ENCODE measurements at regions not wholly inside any gene's neighbourhood (a gene's known extent, or its start where the extent isn't known, plus 50 kb on each side); places are given as distances from the start of the nearest gene placed in this dataset.

DNA sequence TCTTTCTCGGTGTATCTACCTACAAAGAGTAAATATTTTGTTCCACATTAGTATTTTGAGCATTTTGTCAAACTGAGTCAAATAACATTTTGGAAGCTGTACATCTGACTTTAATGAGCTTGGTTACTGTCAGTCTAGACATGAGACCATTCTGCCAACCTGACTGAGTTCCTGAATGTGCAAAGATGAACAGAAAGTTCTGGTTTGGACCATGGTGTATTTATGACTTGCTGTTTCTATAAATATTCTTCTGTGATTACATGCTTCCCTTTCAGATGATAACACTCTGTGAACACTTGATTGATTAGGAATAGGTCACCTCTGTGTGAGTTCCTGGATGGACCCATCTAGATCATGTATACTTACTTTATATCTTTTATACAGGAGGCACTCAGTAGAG lies 827.8 kb downstream of the VRK1 start:
- Histone ChIP-seq H3K27ac (ENCODE audit: low read depth in 2 of 2, low read length in 1 of 2) (no peak overlapping the region), H3K79me2 (ENCODE audit: insufficient read depth) (no peaks in the 10 kb centered on the region), H3K4me3 (ENCODE audit: low read depth in 2 of 2, low read length in 1 of 2) (no peak overlapping the region), H3K9ac (no peak overlapping the region), H3K9me2 (no peaks in the 10 kb centered on the region), H3K4me1 (ENCODE audit: control insufficient read depth in 1 of 2, insufficient read depth in 2 of 2, low read depth in 1 of 2, low read length in 1 of 2) (peaks cover 0 to 3% of the 10 kb centered on the region in 2 experiments; a peak in 1 of 4 replicates), H3K36me3 (replicated peaks in 1 of 2; ENCODE audit: control insufficient read depth in 1 of 2, insufficient read depth in 2 of 2, low read length in 1 of 2) (no peaks in the 10 kb centered on the region), H3F3A (replicated peaks; ENCODE audit: insufficient read depth) (no peaks in the 10 kb centered on the region), H2AFZ (ENCODE audit: low read depth) (no peak overlapping the region), H3K9me3 (0 out of 2 replicates have a peak, but pooled peaks cover under 1% of the 10 kb centered on the region), H4K20me1 (ENCODE audit: insufficient read depth) (no peaks in the 10 kb centered on the region), H3K4me2 (no peak overlapping the region), H3K27me3 (ENCODE audit: insufficient read depth) (no peaks in the 10 kb centered on the region)
- WGBS (ENCODE audit: low lambda C conversion rate) = 8% methylated on average over 1 of the region's 1 CpG
- ChIA-PET POLR2A (no interaction called here), CTCF (no interaction called here)
- TF ChIP-seq, protein P1, sequence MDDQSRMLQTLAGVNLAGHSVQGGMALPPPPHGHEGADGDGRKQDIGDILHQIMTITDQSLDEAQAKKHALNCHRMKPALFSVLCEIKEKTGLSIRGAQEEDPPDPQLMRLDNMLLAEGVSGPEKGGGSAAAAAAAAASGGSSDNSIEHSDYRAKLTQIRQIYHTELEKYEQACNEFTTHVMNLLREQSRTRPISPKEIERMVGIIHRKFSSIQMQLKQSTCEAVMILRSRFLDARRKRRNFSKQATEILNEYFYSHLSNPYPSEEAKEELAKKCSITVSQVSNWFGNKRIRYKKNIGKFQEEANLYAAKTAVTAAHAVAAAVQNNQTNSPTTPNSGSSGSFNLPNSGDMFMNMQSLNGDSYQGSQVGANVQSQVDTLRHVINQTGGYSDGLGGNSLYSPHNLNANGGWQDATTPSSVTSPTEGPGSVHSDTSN (IDR thresholded peaks at IDR 0.05) = no peak
- TF ChIP-seq RCOR1 (IDR thresholded peaks at IDR 0.05; ENCODE audit: low read length) = no peak
- no peak for TF ChIP-seq SMC3 (IDR thresholded peaks at IDR 0.05; ENCODE audit: low read depth, low read length)
- TF ChIP-seq POLR2AphosphoS5 (IDR thresholded peaks at IDR 0.05; ENCODE audit: low read depth, low read length) = no peak
- no peak for TF ChIP-seq RAD21 (IDR thresholded peaks at IDR 0.05; ENCODE audit: low read length)
- no peak for TF ChIP-seq ELF1 (IDR thresholded peaks at IDR 0.05)
- TF ChIP-seq, protein P2, sequence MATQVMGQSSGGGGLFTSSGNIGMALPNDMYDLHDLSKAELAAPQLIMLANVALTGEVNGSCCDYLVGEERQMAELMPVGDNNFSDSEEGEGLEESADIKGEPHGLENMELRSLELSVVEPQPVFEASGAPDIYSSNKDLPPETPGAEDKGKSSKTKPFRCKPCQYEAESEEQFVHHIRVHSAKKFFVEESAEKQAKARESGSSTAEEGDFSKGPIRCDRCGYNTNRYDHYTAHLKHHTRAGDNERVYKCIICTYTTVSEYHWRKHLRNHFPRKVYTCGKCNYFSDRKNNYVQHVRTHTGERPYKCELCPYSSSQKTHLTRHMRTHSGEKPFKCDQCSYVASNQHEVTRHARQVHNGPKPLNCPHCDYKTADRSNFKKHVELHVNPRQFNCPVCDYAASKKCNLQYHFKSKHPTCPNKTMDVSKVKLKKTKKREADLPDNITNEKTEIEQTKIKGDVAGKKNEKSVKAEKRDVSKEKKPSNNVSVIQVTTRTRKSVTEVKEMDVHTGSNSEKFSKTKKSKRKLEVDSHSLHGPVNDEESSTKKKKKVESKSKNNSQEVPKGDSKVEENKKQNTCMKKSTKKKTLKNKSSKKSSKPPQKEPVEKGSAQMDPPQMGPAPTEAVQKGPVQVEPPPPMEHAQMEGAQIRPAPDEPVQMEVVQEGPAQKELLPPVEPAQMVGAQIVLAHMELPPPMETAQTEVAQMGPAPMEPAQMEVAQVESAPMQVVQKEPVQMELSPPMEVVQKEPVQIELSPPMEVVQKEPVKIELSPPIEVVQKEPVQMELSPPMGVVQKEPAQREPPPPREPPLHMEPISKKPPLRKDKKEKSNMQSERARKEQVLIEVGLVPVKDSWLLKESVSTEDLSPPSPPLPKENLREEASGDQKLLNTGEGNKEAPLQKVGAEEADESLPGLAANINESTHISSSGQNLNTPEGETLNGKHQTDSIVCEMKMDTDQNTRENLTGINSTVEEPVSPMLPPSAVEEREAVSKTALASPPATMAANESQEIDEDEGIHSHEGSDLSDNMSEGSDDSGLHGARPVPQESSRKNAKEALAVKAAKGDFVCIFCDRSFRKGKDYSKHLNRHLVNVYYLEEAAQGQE (IDR thresholded peaks at IDR 0.05; ENCODE audit: low read depth, low read length) = no peak
- TF ChIP-seq NFIC (IDR thresholded peaks at IDR 0.05; ENCODE audit: borderline replicate concordance) = no peak
- no peak for TF ChIP-seq FOXM1 (IDR thresholded peaks at IDR 0.05; ENCODE audit: low read depth)
- TF ChIP-seq, protein P3, sequence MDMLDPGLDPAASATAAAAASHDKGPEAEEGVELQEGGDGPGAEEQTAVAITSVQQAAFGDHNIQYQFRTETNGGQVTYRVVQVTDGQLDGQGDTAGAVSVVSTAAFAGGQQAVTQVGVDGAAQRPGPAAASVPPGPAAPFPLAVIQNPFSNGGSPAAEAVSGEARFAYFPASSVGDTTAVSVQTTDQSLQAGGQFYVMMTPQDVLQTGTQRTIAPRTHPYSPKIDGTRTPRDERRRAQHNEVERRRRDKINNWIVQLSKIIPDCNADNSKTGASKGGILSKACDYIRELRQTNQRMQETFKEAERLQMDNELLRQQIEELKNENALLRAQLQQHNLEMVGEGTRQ (IDR thresholded peaks at IDR 0.05; ENCODE audit: borderline replicate concordance, low read depth, low read length) = no peak
- TF ChIP-seq MEF2A (IDR thresholded peaks at IDR 0.05; ENCODE audit: borderline replicate concordance, low read depth) = no peak
- no peak for DNase-seq

DNA sequence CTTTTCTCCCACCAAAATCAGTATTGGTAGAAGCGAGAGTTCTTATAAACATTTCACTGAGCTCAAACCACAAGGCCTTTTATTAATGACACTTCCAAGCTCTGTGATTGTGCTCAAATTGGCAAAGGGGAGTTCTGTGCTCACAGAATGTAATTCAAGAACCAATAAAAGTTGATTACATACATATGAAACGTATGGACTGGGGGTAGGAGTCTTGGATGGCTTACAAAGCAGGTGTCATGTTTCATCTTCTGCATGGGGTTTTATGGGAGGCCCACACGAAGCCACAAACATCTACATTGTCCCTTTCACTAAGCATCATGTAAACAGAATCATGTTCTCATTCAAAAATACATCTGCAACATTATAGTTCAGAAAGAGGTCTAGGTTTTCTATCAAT lies 828.3 kb downstream of the VRK1 start:
- Histone ChIP-seq H3K27me3 (ENCODE audit: insufficient read depth) (no peaks in the 10 kb centered on the region), H3K4me2 (no peak overlapping the region), H2AFZ (ENCODE audit: low read depth) (no peak overlapping the region), H3K9me2 (no peaks in the 10 kb centered on the region), H4K20me1 (ENCODE audit: insufficient read depth) (no peaks in the 10 kb centered on the region), H3K79me2 (ENCODE audit: insufficient read depth) (no peaks in the 10 kb centered on the region), H3K4me3 (ENCODE audit: low read depth in 2 of 2, low read length in 1 of 2) (no peak overlapping the region), H3K9me3 (0 out of 2 replicates have a peak, but pooled peaks cover 3% of the 10 kb centered on the region), H3K27ac (ENCODE audit: low read depth in 2 of 2, low read length in 1 of 2) (no peak overlapping the region), H3K9ac (no peak overlapping the region), H3F3A (replicated peaks; ENCODE audit: insufficient read depth) (no peaks in the 10 kb centered on the region), H3K36me3 (replicated peaks in 1 of 2; ENCODE audit: control insufficient read depth in 1 of 2, insufficient read depth in 2 of 2, low read length in 1 of 2) (no peaks in the 10 kb centered on the region), H3K4me1 (ENCODE audit: control insufficient read depth in 1 of 2, insufficient read depth in 2 of 2, low read depth in 1 of 2, low read length in 1 of 2) (peaks cover 0 to 3% of the 10 kb centered on the region in 2 experiments; a peak in 1 of 4 replicates)
- CTCF ChIA-PET = no interaction called here
- WGBS (ENCODE audit: low lambda C conversion rate) = 0% methylated on average over 3 of the region's 3 CpGs
- TF ChIP-seq, protein P1 (IDR thresholded peaks at IDR 0.05) = no peak
- TF ChIP-seq MEF2A (IDR thresholded peaks at IDR 0.05; ENCODE audit: borderline replicate concordance, low read depth) = no peak
- TF ChIP-seq RFX5 (IDR thresholded peaks at IDR 0.05; ENCODE audit: low read length) = no peak
- no peak for TF ChIP-seq POLR2AphosphoS5 (IDR thresholded peaks at IDR 0.05; ENCODE audit: low read depth, low read length)
- TF ChIP-seq FOSL2 (IDR thresholded peaks at IDR 0.05; ENCODE audit: borderline replicate concordance, low read depth) = no peak
- TF ChIP-seq RAD21 (IDR thresholded peaks at IDR 0.05; ENCODE audit: low read length) = no peak
- TF ChIP-seq, protein P4, sequence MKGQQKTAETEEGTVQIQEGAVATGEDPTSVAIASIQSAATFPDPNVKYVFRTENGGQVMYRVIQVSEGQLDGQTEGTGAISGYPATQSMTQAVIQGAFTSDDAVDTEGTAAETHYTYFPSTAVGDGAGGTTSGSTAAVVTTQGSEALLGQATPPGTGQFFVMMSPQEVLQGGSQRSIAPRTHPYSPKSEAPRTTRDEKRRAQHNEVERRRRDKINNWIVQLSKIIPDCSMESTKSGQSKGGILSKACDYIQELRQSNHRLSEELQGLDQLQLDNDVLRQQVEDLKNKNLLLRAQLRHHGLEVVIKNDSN (IDR thresholded peaks at IDR 0.05; ENCODE audit: borderline replicate concordance, low read depth) = no peak
- TF ChIP-seq, protein P3 (IDR thresholded peaks at IDR 0.05; ENCODE audit: borderline replicate concordance, low read depth, low read length) = no peak
- no peak for TF ChIP-seq TEAD4 (IDR thresholded peaks at IDR 0.05; ENCODE audit: borderline replicate concordance, insufficient read depth)
- POLR2A ChIA-PET = no interaction called here
- DNase-seq = no peak

Measured in SK-N-SH (cell line).